IMR-90 (cell line): ENCODE measurements at regions not wholly inside any gene's neighbourhood (a gene's known extent, or its start where the extent isn't known, plus 50 kb on each side); places are given as distances from the start of the nearest gene placed in this dataset.
A peak's percentile ranks its signal among the peaks of the same experiment; 100 is the strongest.

Experiments
- ATAC-seq: fragments of 200-7000 bp; cut with Tn5 transposase; 2 replicates; pipeline ENCODE4 v1.9.1; 2020; ENCODE audit warnings: low read depth, mild to moderate bottlenecking, moderate library complexity
- BruUV-seq: library from RNA; stranded (reverse); fragments of 400-500 nt; replicated peaks from 2 replicates; lab custom pipeline; 2021; lab: Mats Ljungman, UMichigan
- CTCF ChIA-PET: fragments of 300-600 bp; formaldehyde crosslinking; extraction: SDS; loops from one replicate; lab custom pipeline; 2021; ENCODE audit warnings: antibody characterized with exemption; lab: Yijun Ruan, JAX
- POLR2A ChIA-PET: fragments of 300-600 bp; sonication (Branson Sonifier 250); formaldehyde crosslinking; loops from one replicate; lab custom pipeline; 2022; ENCODE audit warnings: antibody characterized with exemption; ENCODE audit not compliant: unreplicated experiment; lab: Charles Lee
- DNase-seq: peaks from one replicate; pipeline ENCODE4 v3.0.0; 2013
- H2AFZ ChIP-seq: replicated peaks from 2 replicates; pipeline ENCODE3; 2013; ENCODE audit warnings: low read length, mild to moderate bottlenecking; ENCODE audit not compliant: poor library complexity
- H2AK5ac ChIP-seq: 2 replicates; pipeline ENCODE4 v1.6.1; 2013; ENCODE audit warnings: low read depth, low read length, inconsistent platforms
- H2AK9ac ChIP-seq: replicated peaks from 2 replicates; pipeline ENCODE3; 2013; ENCODE audit warnings: mild to moderate bottlenecking, low read depth, low read length, moderate library complexity; ENCODE audit not compliant: poor library complexity
- H2BK120ac ChIP-seq: 2 replicates; pipeline ENCODE4 v1.6.1; 2013; ENCODE audit warnings: low read depth, low read length, inconsistent platforms
- H2BK15ac ChIP-seq: 3 replicates; pipeline ENCODE4 v1.6.1; 2013; ENCODE audit warnings: low read depth, low read length, inconsistent platforms
- H2BK20ac ChIP-seq: 2 replicates; pipeline ENCODE4 v1.6.1; 2013; ENCODE audit warnings: low read depth, mild to moderate bottlenecking, inconsistent platforms, low read length, moderate library complexity
- H2BK5ac ChIP-seq: 2 replicates; pipeline ENCODE4 v1.6.1; 2013; ENCODE audit warnings: mild to moderate bottlenecking, low read depth, low read length, inconsistent platforms; ENCODE audit not compliant: poor library complexity, severe bottlenecking
- H3K14ac ChIP-seq: replicated peaks from 2 replicates; pipeline ENCODE4 v1.6.1; 2013; ENCODE audit warnings: low read depth, low read length, inconsistent platforms
- H3K18ac ChIP-seq: 2 replicates; pipeline ENCODE4 v1.6.1; 2013; ENCODE audit warnings: low read depth, low read length, control low read depth
- H3K23ac ChIP-seq: 2 replicates; pipeline ENCODE4 v1.6.1; 2013; ENCODE audit warnings: low read depth, low read length, inconsistent platforms
- H3K27ac ChIP-seq: 2 replicates; pipeline ENCODE4 v1.5.1; 2013; ENCODE audit warnings: mild to moderate bottlenecking, control low read depth, low read length; ENCODE audit not compliant: insufficient read depth
- H3K27me3 ChIP-seq: 2 replicates; pipeline ENCODE4 v1.6.1; 2013; ENCODE audit warnings: low read length; ENCODE audit not compliant: control insufficient read depth, insufficient read depth
- H3K36me3 ChIP-seq: 2 replicates; pipeline ENCODE4 v1.6.1; 2013; ENCODE audit warnings: low read length, mixed read lengths; ENCODE audit not compliant: control insufficient read depth, insufficient read depth
- H3K4ac ChIP-seq: 2 replicates; pipeline ENCODE4 v1.6.1; 2013; ENCODE audit warnings: low read depth, low read length, inconsistent platforms
- H3K4me1 ChIP-seq: 2 replicates; pipeline ENCODE4 v1.6.1; 2013; ENCODE audit warnings: low read length, mixed read lengths; ENCODE audit not compliant: control insufficient read depth, insufficient read depth
- H3K4me2 ChIP-seq: 2 replicates; pipeline ENCODE4 v1.6.1; 2013; ENCODE audit warnings: low read depth, mild to moderate bottlenecking, control low read depth, low read length, moderate library complexity
- H3K4me3 ChIP-seq: 2 replicates; pipeline ENCODE4 v1.5.1; 2013; ENCODE audit warnings: low read depth, mild to moderate bottlenecking, control low read depth, low read length, moderate library complexity; ENCODE audit not compliant: insufficient read depth
- H3K56ac ChIP-seq: 2 replicates; pipeline ENCODE4 v1.6.1; 2013; ENCODE audit warnings: low read length, inconsistent platforms; ENCODE audit not compliant: insufficient read depth; ENCODE audit errors: extremely low read depth
- H3K79me1 ChIP-seq, 2 experiments: 2 replicates each; pipeline ENCODE4 v1.6.1; 2013; ENCODE audit warnings: low read length in 2 of 2, inconsistent platforms in 1 of 2, low read depth in 1 of 2
- H3K9ac ChIP-seq: 2 replicates; pipeline ENCODE4 v1.6.1; 2013; ENCODE audit warnings: low read depth, low read length, control low read depth
- H3K9me1 ChIP-seq: 2 replicates; pipeline ENCODE4 v1.6.1; 2013; ENCODE audit warnings: low read length, inconsistent platforms; ENCODE audit not compliant: insufficient read depth
- H3K9me3 ChIP-seq: 2 replicates; pipeline ENCODE4 v1.6.1; 2013; ENCODE audit warnings: low read length; ENCODE audit not compliant: control insufficient read depth, insufficient read depth
- H4K20me1 ChIP-seq: 2 replicates; pipeline ENCODE4 v1.6.1; 2013; ENCODE audit warnings: low read length, inconsistent platforms; ENCODE audit not compliant: insufficient read depth
- H4K5ac ChIP-seq: 2 replicates; pipeline ENCODE4 v1.6.1; 2013; ENCODE audit warnings: mild to moderate bottlenecking, low read depth, low read length, control low read depth
- H4K8ac ChIP-seq, 2 experiments: 2 replicates each; pipeline ENCODE4 v1.6.1; 2013; ENCODE audit warnings: low read depth in 2 of 2, low read length in 2 of 2, control low read depth in 1 of 2, inconsistent platforms in 1 of 2
- H4K91ac ChIP-seq: 2 replicates; pipeline ENCODE4 v1.6.1; 2013; ENCODE audit warnings: low read depth, low read length, inconsistent platforms; ENCODE audit not compliant: insufficient read depth
- CHD1 ChIP-seq: IDR thresholded peaks from 2 replicates; pipeline ENCODE4 v1.6.1; 2012; ENCODE audit warnings: low read depth, low read length, improper control_type of control experiment
- MAFK ChIP-seq: IDR thresholded peaks from 2 replicates; pipeline ENCODE4 v1.6.1; 2012; ENCODE audit warnings: low read depth, low read length, improper control_type of control experiment
- NFE2L2 ChIP-seq: fragments of 150-350 bp; IDR thresholded peaks from 2 replicates; pipeline ENCODE4 v1.6.1; 2016; ENCODE audit warnings: low read depth, mild to moderate bottlenecking, low read length
- RCOR1 ChIP-seq: IDR thresholded peaks from 2 replicates; pipeline ENCODE4 v1.6.1; 2012; ENCODE audit warnings: mild to moderate bottlenecking, low read length, improper control_type of control experiment; ENCODE audit not compliant: insufficient replicate concordance
- SMC3 ChIP-seq: fragments of 150-350 bp; IDR thresholded peaks from 2 replicates; pipeline ENCODE4 v1.6.1; 2016; ENCODE audit warnings: low read depth, mild to moderate bottlenecking, antibody characterized with exemption, low read length, moderate library complexity
- dilution Hi-C: fragments of 300-500 bp; cut with HindIII; formaldehyde crosslinking; loops from one replicate; pipeline ENCODE4 v1.14.3; 2018; ENCODE audit warnings: low sequenced_read_pairs; ENCODE audit not compliant: unreplicated experiment
- in situ Hi-C: fragments of 300-500 bp; cut with MboI; formaldehyde crosslinking; loops from 3 replicates; pipeline ENCODE4 v1.14.3; 2019; ENCODE audit warnings: low sequenced_read_pairs, inconsistent platforms, mixed read lengths
- intact Hi-C: fragments of 100-400 bp; cut with micrococcal nuclease; formaldehyde crosslinking; loops from 2 replicates; pipeline ENCODE4 v1.10.0; 2022

DNA sequence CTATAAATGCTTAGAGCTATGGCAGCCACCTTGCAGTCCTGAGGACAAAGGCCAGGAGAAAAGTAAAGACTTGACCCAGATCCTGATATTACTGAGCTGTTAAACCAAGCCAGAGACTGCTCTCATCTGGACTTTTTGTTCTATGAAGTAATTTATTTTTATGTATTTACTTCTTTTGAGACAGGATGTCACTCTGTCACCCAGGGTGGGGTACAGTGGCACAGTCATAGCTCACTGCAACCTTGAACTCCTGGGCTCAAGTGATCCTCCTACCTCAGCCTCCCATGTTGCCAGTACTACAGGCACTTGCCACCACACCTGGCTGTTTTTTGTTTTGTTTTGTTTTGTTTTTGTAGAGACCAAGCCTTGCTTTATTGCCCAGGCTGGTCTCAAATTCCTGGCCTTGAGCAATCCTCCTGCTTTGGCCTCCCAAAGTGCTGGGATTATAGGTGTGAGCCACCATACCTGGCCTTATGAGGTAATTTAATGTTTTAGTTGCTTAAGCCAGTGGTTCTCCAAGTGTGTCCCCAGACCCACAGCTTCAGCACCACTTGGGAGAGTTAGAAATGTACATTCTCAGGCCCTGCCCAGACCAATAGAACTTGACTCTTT, 112.1 kb downstream of the COPRS start:
- Histone ChIP-seq H3K27me3 (no peaks in the 10 kb centered on the region), H2AK5ac (no peak overlapping the region), H4K20me1 (no peaks in the 10 kb centered on the region), H2BK5ac (no peak overlapping the region), H3K18ac (peak overlapping the region; percentile 10; the same call in 1 of the 2 replicates), H3K56ac (no peak overlapping the region), H3K4me1 (peaks cover 20% of the 10 kb centered on the region), H2BK20ac (peak overlapping the region; percentile 71), H3K27ac (no peak overlapping the region), H3K9me3 (no peaks in the 10 kb centered on the region), H4K8ac (no peak overlapping the region), H3K36me3 (no peaks in the 10 kb centered on the region), H3K79me1 (no peaks in the 10 kb centered on the region), H3K4me3 (no peak overlapping the region), H2AFZ (peak overlapping the region; percentile 13), H4K5ac (no peak overlapping the region), H2BK120ac (peak overlapping the region; percentile 5; the same call in 1 of the 2 replicates), H3K4ac (no peak overlapping the region), H4K91ac (no peak overlapping the region), H2AK9ac (no peak overlapping the region), H3K14ac (no peak overlapping the region; the same call in 1 of the 2 replicates), H3K4me2 (no peak overlapping the region), H3K23ac (no peak overlapping the region), H3K9me1 (peaks cover 9% of the 10 kb centered on the region), H3K9ac (no peak overlapping the region), H2BK15ac (no peak overlapping the region; the same call in 2 of the 3 replicates)
- ChIA-PET CTCF (interaction anchor here (0.6 to 1.2 kb wide), 2 partner anchors 10 to 120 kb away, joined by 3 read pairs; no protein-coding TSS in a partner anchor), POLR2A (no interaction called here)
- intact Hi-C loops (no loop called here), dilution Hi-C loops (no loop called here), in situ Hi-C loops (no loop called here)
- TF ChIP-seq CHD1, result no peak
- no peak for TF ChIP-seq MAFK
- TF ChIP-seq NFE2L2, result no peak
- TF ChIP-seq SMC3, result no peak
- no peak for TF ChIP-seq RCOR1
- ATAC-seq (no peak), DNase-seq (no peak)
- BruUV-seq, result no TSS peak
